K562 (cell line): ENCODE measurements at regions not wholly inside any gene's neighbourhood (a gene's known extent, or its start where the extent isn't known, plus 50 kb on each side); places are given as distances from the start of the nearest gene placed in this dataset.

Experiments
- CHD7 ChIP-seq: fragments of 200-600 bp; sonication (generic); IDR thresholded peaks from one replicate; pipeline ENCODE4 v1.6.1; 2012; ENCODE audit warnings: mild to moderate bottlenecking, low read depth, low read length, inconsistent platforms
- CXXC5 ChIP-seq: fragments of 250-450 bp; sonication (Bioruptor Pico); IDR thresholded peaks from 2 replicates; pipeline ENCODE4 v1.8.0; 2022; ENCODE audit warnings: inconsistent platforms, mild to moderate bottlenecking, moderate library complexity
- DEAF1 ChIP-seq: fragments of 450-650 bp; formaldehyde crosslinking; IDR thresholded peaks from 2 replicates; pipeline ENCODE4 v1.4.0; 2020; ENCODE audit warnings: mild to moderate bottlenecking, moderate library complexity
- KLF1 ChIP-seq: fragments of 450-650 bp; IDR thresholded peaks from 2 replicates; pipeline ENCODE4 v1.6.1; 2016; ENCODE audit warnings: missing genetic modification characterization, missing compliant biosample characterization
- RBFOX2 ChIP-seq: fragments of 200-400 bp; formaldehyde crosslinking; IDR thresholded peaks from 2 replicates; pipeline ENCODE4 v1.6.1; 2017; ENCODE audit warnings: low read depth, mild to moderate bottlenecking, low read length, moderate library complexity
- ZNF146 ChIP-seq: IDR thresholded peaks from one replicate; pipeline ENCODE4 v1.6.1; 2018; ENCODE audit warnings: missing compliant biosample characterization; ENCODE audit not compliant: unreplicated experiment
- ZNF212 ChIP-seq: fragments of 450-650 bp; formaldehyde crosslinking; IDR thresholded peaks from 2 replicates; pipeline ENCODE4 v1.4.0; 2020; ENCODE audit warnings: mild to moderate bottlenecking
- ZNF282 ChIP-seq: sonication (generic); formaldehyde crosslinking; IDR thresholded peaks from 2 replicates; pipeline ENCODE4 v1.8.1; 2023; ENCODE audit warnings: missing genetic modification reagents
- ZNF592 ChIP-seq: fragments of 450-650 bp; IDR thresholded peaks from 2 replicates; pipeline ENCODE4 v1.6.1; 2017; ENCODE audit warnings: antibody characterized with exemption, mild to moderate bottlenecking

- TF ChIP-seq ZNF592 (no peak), KLF1 (tag) (no peak), RBFOX2 (no peak), ZNF282 (CRISPR knock-in tag) (no peak), ZNF146 (CRISPR knock-in tag) (no peak), ZNF212 (CRISPR knock-in tag) (no peak), CHD7 (no peak), DEAF1 (CRISPR knock-in tag) (no peak), CXXC5 (CRISPR knock-in tag) (no peak)
Measured at GRCh38 chr9:84542554-84542953, 127.0 kb upstream of the NTRK2 start (continued).
